Tibial nerve (tissue), 3 donors: ENCODE measurements at regions not wholly inside any gene's neighbourhood (a gene's known extent, or its start where the extent isn't known, plus 50 kb on each side); places are given as distances from the start of the nearest gene placed in this dataset.

ENCODE experiments used
- POLR2A ChIP-seq, 2 donors: fragments of 450-650 bp; IDR thresholded peaks; one replicate each; pipeline ENCODE4 v1.6.1; 2017; ENCODE audit warnings: antibody characterized with exemption in 2 of 2, mild to moderate bottlenecking in 2 of 2, moderate library complexity in 2 of 2
- TF ChIP-seq, protein P1 (sequence below), 5 experiments: fragments of 200-600 bp in 3 of 5; fragments of 450-650 bp in 2 of 5; sonication (generic) in 3 of 5; IDR thresholded peaks; one replicate each; pipeline ENCODE4 v1.5.1; 2016 to 2019; ENCODE audit warnings: antibody characterized with exemption in 5 of 5, mild to moderate bottlenecking in 3 of 5, moderate library complexity in 2 of 5

- TF ChIP-seq, protein P1, sequence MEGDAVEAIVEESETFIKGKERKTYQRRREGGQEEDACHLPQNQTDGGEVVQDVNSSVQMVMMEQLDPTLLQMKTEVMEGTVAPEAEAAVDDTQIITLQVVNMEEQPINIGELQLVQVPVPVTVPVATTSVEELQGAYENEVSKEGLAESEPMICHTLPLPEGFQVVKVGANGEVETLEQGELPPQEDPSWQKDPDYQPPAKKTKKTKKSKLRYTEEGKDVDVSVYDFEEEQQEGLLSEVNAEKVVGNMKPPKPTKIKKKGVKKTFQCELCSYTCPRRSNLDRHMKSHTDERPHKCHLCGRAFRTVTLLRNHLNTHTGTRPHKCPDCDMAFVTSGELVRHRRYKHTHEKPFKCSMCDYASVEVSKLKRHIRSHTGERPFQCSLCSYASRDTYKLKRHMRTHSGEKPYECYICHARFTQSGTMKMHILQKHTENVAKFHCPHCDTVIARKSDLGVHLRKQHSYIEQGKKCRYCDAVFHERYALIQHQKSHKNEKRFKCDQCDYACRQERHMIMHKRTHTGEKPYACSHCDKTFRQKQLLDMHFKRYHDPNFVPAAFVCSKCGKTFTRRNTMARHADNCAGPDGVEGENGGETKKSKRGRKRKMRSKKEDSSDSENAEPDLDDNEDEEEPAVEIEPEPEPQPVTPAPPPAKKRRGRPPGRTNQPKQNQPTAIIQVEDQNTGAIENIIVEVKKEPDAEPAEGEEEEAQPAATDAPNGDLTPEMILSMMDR (IDR thresholded peaks at IDR 0.05) = no peak
- TF ChIP-seq POLR2A (IDR thresholded peaks at IDR 0.05) = no peak
These were observed 404.0 kb upstream of the MYT1L start for GRCh38 chr2:2735041-2735440.
